Upper lobe of left lung (tissue), 6 donors: ENCODE measurements at regions not wholly inside any gene's neighbourhood (a gene's known extent, or its start where the extent isn't known, plus 50 kb on each side); places are given as distances from the start of the nearest gene placed in this dataset.

ENCODE experiments used
- ATAC-seq, 2 donors: fragments of 200-7000 bp; cut with Tn5 transposase; one replicate each; pipeline ENCODE4 v1.9.1; 2022; ENCODE audit warnings: mild to moderate bottlenecking in 2 of 2, moderate library complexity in 2 of 2; ENCODE audit not compliant: low FRiP score in 2 of 2
- DNase-seq, 2 donors: peaks; one replicate each; pipeline ENCODE4 v3.0.0-alpha.2; 2019 to 2020
- H3K27ac ChIP-seq, 4 donors: fragments of 200-600 bp; sonication (generic); one replicate each; pipeline ENCODE4 v1.5.1; 2016 to 2019
- H3K27me3 ChIP-seq, 4 donors: fragments of 200-600 bp; sonication (generic); one replicate each; pipeline ENCODE4 v1.5.1; 2017 to 2019
- H3K36me3 ChIP-seq, 4 donors: fragments of 200-600 bp; sonication (generic); one replicate each; pipeline ENCODE4 v1.5.1; 2016 to 2019
- H3K4me1 ChIP-seq, 4 donors: fragments of 200-600 bp; sonication (generic); one replicate each; pipeline ENCODE4 v1.5.1; 2018 to 2019
- H3K4me3 ChIP-seq, 4 donors: fragments of 200-600 bp; sonication (generic); one replicate each; pipeline ENCODE4 v1.5.1; 2017 to 2019; ENCODE audit warnings: mild to moderate bottlenecking in 2 of 4, moderate library complexity in 1 of 4
- H3K9me3 ChIP-seq, 4 donors: fragments of 200-600 bp; sonication (generic); one replicate each; pipeline ENCODE4 v1.5.1; 2018 to 2019
- EP300 ChIP-seq, 4 donors: sonication (generic); formaldehyde crosslinking; IDR thresholded peaks; one replicate each; pipeline ENCODE4 v1.5.1; 2017; ENCODE audit warnings: antibody characterized with exemption in 4 of 4, control low read depth in 2 of 4
- POLR2A ChIP-seq, 4 donors: fragments of 450-650 bp; IDR thresholded peaks; one replicate each; pipeline ENCODE4 v1.5.1; 2016 to 2017; ENCODE audit warnings: antibody characterized with exemption in 4 of 4, mild to moderate bottlenecking in 2 of 4
- POLR2AphosphoS5 ChIP-seq, 2 donors: sonication (generic); formaldehyde crosslinking; IDR thresholded peaks; one replicate each; pipeline ENCODE4 v1.5.1; 2017; ENCODE audit warnings: antibody characterized with exemption in 2 of 2
- WGBS, 2 donors: methylation state at CpG; one replicate each; pipeline ENCODE4 v1.1.5; 2017 to 2018; 5-methylcytosine and 5-hydroxymethylcytosine counted together
- TF ChIP-seq, protein P1 (sequence below), 6 experiments: fragments of 450-650 bp in 4 of 6; fragments of 200-600 bp in 2 of 6; sonication (generic) in 2 of 6; IDR thresholded peaks; one replicate each; pipeline ENCODE4 v1.5.1; 2016 to 2019; ENCODE audit warnings: antibody characterized with exemption in 6 of 6
- donor health status: DM: no; HTN: no; CAD: no; lungs with moderate emphysema.
- donor health status: DM: no; HTN: yes; CAD: no; lungs with severe emphysema.

DNA sequence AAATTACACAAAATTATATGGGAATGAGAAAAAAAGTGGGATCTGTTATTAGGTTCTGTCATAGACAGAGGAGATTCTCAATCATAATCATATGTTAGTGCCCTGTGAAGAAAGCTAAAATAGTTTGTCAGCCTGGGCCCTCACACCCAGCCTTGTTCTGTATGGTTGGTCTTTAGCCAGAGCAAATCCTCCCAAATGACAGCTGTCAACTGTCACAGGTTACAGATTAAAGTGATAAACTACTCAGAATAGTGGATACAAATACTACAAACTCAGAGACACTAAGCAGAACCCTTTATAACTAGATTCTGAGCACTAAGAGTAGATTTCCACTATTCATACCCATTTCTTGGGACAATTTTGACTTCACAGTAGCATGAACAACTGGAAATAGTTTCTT, 405.0 kb upstream of the MEF2C start:
- no peak overlapping the region for H3K4me3 ChIP-seq
- H3K36me3 ChIP-seq: no peaks in the 10 kb centered on the region
- H3K4me1 ChIP-seq: peaks cover 0 to 3% (median 0%) of the 10 kb centered on the region in 4 donors
- no peaks in the 10 kb centered on the region for H3K27me3 ChIP-seq
- ATAC-seq (no peak), DNase-seq (no peak)
- H3K27ac ChIP-seq: no peak overlapping the region
- TF ChIP-seq POLR2AphosphoS5 (IDR thresholded peaks at IDR 0.05) (no peak), EP300 (IDR thresholded peaks at IDR 0.05) (no peak), POLR2A (IDR thresholded peaks at IDR 0.05) (no peak)
- TF ChIP-seq, protein P1, sequence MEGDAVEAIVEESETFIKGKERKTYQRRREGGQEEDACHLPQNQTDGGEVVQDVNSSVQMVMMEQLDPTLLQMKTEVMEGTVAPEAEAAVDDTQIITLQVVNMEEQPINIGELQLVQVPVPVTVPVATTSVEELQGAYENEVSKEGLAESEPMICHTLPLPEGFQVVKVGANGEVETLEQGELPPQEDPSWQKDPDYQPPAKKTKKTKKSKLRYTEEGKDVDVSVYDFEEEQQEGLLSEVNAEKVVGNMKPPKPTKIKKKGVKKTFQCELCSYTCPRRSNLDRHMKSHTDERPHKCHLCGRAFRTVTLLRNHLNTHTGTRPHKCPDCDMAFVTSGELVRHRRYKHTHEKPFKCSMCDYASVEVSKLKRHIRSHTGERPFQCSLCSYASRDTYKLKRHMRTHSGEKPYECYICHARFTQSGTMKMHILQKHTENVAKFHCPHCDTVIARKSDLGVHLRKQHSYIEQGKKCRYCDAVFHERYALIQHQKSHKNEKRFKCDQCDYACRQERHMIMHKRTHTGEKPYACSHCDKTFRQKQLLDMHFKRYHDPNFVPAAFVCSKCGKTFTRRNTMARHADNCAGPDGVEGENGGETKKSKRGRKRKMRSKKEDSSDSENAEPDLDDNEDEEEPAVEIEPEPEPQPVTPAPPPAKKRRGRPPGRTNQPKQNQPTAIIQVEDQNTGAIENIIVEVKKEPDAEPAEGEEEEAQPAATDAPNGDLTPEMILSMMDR (IDR thresholded peaks at IDR 0.05): no peak
- no peaks in the 10 kb centered on the region for H3K9me3 ChIP-seq

DNA sequence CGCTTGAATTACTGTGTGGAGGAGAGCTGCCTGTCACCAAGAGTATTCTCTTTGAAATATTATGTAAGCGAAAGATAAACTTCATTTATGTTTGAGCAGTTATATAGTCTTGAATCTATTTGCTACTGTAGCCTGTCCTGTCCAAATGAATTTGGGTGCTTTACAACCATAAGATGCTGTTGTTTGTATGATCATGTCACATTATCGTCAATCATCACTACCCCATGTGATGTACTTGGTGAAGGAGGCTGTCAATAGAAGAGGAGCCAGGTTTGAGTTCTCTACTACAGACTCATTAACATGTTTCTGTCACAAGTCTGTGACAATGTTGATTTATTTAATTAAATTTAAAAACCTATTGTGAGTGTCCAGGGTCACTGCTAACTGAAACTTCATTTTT, 403.3 kb upstream of the MEF2C start:
- Histone ChIP-seq H3K4me1 (peaks cover 0 to 3% (median 0%) of the 10 kb centered on the region in 4 donors), H3K27me3 (no peaks in the 10 kb centered on the region), H3K4me3 (no peak overlapping the region), H3K36me3 (no peaks in the 10 kb centered on the region), H3K9me3 (no peaks in the 10 kb centered on the region), H3K27ac (no peak overlapping the region)
- WGBS, 2 donors: 92 to 93% methylated on average over 3 of the region's 3 CpGs
- ATAC-seq (no peak), DNase-seq (no peak)
- TF ChIP-seq POLR2AphosphoS5 (IDR thresholded peaks at IDR 0.05) (no peak), POLR2A (IDR thresholded peaks at IDR 0.05) (no peak), EP300 (IDR thresholded peaks at IDR 0.05) (no peak)
- TF ChIP-seq, protein P1 (IDR thresholded peaks at IDR 0.05): no peak

DNA sequence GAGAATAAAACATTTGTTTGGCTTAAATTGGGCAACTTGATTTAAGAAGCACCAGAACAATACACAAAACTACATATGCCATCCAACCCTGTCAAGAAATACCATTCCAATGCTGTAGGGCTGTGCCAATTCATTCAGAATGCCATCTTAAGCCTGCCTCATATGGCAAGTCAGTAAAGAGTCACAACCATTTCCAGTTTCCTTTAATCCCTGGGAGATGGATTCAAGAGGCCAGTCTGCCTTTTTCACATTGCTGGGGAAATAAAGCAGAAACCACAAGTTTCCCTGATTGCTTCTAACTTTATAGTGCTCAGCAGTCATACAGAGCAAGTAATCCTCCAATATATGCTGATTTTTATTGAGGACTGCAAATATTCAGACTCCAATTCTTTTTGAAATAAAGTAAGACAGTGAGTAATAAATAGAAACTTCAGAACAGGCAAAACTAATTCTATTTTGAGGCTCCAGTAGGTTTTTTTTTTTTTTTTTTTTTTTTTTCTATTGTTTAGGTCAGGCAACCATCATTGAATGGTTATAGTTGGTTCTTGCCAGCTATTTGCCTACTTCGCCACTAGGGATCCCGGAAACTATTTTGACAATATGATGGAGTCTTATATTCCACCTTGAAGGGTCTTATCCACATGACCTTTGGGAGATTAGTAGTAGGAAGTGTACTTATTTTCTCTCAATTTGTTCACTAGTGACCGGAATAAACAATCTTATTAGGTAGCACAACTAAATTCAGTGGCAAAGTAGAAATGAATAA, 400.9 kb upstream of the MEF2C start:
- H3K27me3 ChIP-seq: no peaks in the 10 kb centered on the region
- WGBS, 2 donors: 97 to 99% methylated on average over 3 of the region's 3 CpGs

DNA sequence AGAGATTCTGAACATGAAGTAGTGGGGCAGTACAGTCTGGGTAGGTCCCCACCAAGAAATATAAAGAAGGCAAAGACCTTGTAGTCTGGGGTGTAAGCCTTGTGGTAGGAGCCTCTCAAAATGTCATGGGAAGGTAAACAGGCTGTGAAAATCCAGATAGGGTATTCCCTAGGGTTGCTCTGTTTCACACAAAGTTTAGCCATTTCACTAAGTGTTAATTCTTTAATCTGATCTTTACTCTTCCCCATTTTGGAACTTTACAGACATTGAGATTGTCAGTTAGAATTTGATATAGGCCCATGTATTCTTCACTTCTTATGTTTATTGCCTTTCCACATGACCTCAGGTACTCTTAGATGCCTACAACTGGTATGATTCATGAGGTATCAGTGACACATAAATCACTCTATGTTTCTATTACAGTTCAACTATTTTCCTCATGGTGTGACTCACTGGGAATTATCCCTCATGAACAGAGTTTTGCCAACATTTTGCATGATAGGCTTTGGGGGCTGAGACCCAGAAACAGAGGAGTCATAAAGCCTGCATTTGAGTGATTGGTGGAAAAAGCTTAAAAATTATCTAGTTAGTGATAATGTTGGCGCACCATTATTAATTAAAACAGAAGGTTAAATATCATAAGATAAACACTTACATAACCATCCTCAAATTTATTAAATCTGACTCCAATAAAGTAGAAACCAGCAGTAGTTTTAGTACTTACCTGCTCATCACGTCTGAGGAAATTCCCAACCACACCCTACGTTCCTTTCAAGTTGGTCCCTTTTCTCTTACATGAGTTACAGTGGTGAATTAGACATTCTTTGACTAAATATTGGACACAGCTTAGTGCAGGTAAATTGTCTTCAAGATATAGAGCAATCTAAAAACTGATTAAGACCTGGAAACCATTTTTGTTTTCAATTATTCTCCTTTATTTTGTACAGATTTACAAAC, 399.8 kb upstream of the MEF2C start:
- no peaks in the 10 kb centered on the region for H3K4me1 ChIP-seq
- 91 to 95% methylated on average over 3 of the region's 3 CpGs for WGBS, 2 donors
- no peaks in the 10 kb centered on the region for H3K9me3 ChIP-seq
- no peaks in the 10 kb centered on the region for H3K27me3 ChIP-seq
- no peak for ATAC-seq
- no peak overlapping the region for H3K27ac ChIP-seq
- no peak for TF ChIP-seq POLR2AphosphoS5 (IDR thresholded peaks at IDR 0.05)
- TF ChIP-seq EP300 (IDR thresholded peaks at IDR 0.05): no peak
- TF ChIP-seq, protein P1 (IDR thresholded peaks at IDR 0.05): no peak
- no peak for TF ChIP-seq POLR2A (IDR thresholded peaks at IDR 0.05)
- DNase-seq: no peak
- H3K4me3 ChIP-seq: no peak overlapping the region
- H3K36me3 ChIP-seq: no peaks in the 10 kb centered on the region

More for the DNA sequence above, 400.9 kb upstream of the MEF2C start:
- H3K36me3 ChIP-seq: no peaks in the 10 kb centered on the region
- no peak for TF ChIP-seq EP300 (IDR thresholded peaks at IDR 0.05)
- TF ChIP-seq POLR2A (IDR thresholded peaks at IDR 0.05): no peak
- TF ChIP-seq, protein P1 (IDR thresholded peaks at IDR 0.05): no peak
- no peak for TF ChIP-seq POLR2AphosphoS5 (IDR thresholded peaks at IDR 0.05)
- no peak for DNase-seq
- no peaks in the 10 kb centered on the region for H3K9me3 ChIP-seq
- no peak overlapping the region for H3K27ac ChIP-seq
- ATAC-seq: no peak
- H3K4me1 ChIP-seq: no peaks in the 10 kb centered on the region
- no peak overlapping the region for H3K4me3 ChIP-seq
